ENCODE measurements at regions not wholly inside any gene's neighbourhood (a gene's known extent, or its start where the extent isn't known, plus 50 kb on each side); places are given as distances from the start of the nearest gene placed in this dataset.

DNA sequence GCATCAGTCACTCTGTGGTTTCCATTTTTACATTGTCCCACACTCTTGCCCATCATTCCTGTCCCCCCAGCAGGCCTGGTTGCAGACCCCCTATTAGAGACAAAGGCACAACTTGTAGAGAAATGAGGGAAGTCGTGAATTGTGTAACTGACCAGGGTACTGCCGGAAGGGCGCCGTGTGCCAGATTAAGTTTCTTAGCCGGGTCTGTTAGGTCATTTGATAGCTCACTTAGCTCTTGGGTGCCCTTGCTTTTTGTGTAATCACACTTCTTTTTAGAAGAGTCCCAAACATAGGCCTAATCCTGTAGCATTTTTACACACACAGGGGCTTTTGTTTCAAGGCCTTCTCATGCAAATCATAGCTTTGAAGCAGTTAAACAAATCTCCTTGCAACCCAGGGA, 87.2 kb downstream of the CTAGE1 start:
- no peak for DNase-seq (ENCODE audit: low spot score)

DNA sequence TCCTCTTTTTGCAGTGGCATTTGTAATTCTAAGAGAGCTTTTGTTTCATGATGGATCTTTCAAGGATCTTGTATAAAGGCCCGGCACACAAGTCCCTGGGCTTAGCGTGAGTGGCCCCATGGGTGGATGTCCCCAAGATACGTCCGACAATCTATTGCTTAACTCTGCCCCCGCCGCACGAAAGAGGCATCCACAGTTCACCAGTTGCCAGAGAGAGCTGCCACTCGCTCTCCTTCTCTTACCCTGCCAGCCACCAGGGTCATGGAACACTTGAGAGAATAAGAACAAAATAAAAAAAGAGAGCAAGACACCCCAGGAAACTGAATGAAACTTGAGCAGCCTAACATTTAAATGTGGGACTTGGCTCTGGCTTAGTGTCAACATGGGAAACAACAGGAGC, 92.3 kb downstream of the CTAGE1 start:
- no peak for DNase-seq (ENCODE audit: low spot score)

DNA sequence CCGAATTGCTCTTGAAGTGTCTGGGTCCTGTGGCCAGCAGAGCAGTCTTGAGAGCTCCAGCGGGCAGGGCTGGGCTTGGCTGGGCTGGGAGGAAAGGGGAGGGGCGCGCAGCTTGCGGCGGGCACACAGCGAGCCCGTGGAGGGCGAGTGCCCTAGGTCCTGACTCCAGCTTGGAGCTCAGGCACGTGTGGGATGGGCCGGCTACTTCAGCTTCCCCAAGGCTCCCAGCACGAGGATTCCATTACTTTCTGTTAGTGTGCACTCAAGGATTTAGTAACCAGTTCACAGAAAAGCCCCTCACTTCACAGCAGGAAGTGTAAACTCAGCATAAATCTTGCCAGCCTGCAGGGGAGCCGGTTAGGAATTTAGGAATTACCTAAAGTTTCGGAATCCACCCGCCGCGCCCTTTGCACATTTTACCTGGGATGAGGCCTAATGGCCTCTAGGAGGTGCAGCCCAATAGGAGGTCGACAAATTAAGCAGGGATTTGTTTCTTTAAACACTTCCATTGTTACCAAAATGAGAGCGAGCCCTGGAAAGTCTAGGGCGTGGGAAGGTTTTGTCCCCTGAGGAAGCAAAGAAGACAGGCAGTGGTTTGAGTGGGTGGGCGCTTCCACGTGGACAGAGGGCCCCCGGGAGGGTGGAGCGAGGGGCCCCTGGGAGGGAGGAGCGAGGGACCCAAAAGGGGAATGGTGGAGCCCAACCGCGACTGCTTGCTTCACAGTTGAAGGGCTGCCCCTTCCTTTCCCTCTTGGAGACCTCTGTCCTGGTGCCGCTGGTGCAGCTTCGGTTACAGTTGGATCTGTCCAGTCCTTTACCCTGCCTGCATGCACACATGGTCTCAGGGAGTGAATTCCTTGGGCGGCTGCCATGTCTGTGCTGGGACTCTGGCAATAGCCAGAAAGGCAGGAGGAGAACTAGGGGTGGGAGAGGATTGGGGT, 93.3 kb downstream of the CTAGE1 start:
- no peak for DNase-seq (ENCODE audit: low spot score)

DNA sequence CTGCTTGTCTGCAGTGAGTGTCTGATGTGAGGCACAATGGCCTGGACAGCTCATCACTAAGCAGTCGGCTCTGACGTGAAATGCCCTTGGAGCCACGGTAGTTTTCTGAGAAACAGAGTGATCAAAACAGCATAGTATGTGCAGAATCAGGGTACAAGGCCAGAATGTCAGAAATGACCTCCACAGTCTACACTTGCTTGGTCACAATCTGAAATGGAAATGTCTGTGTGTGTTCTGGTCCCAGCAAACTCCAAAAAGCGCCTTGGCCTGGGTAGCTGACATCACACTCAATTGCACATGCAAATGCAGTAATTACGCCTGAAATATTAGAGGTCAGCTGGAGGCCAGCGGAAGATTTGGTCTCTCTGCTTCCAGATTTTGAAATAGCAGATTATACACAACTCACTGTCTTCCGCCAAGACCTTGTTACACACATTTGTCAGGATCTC, 95.4 kb downstream of the CTAGE1 start:
- DNase-seq (ENCODE audit: low spot score), result no peak

DNA sequence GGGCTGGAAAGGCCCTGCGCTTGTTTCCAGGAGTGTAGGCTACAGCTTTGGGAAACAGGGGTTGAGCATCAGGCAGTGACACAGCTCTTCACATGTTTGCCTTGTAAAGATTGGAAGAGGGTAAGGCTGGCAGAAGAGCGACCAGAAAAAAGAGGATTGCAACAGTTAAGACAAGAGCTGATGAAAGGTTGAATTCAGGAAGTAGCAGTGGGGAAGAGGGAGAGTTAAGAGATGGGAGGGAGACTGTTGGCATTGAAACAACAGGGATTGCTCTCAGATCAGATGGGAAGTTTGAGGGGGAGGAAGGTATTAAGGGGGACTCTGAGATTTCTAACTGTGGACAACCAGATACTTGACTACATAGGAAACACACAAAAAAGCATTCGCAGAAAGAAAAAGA, 96.9 kb downstream of the CTAGE1 start:
- DNase-seq (ENCODE audit: low spot score), result no peak

DNA sequence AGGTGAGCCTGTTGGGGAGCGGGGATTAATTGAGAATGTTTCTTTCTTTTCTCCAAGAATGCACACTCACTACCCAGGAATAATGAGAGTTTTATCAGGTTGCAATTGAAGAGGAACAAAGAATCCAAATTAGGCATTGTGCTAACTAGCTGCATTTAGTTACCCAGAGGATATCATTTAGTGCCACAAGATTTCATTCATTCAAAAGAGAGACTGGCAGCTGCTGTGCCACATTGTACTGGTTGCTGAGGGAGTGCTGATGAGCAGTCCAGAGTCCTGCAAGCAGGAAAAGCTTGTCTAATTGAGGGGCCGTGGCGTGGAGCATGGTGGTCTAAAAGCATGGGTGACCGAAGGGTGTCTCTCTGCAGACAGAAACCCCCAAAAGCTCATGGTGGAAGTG, 97.6 kb downstream of the CTAGE1 start:
- no peak for DNase-seq (ENCODE audit: low spot score)

DNA sequence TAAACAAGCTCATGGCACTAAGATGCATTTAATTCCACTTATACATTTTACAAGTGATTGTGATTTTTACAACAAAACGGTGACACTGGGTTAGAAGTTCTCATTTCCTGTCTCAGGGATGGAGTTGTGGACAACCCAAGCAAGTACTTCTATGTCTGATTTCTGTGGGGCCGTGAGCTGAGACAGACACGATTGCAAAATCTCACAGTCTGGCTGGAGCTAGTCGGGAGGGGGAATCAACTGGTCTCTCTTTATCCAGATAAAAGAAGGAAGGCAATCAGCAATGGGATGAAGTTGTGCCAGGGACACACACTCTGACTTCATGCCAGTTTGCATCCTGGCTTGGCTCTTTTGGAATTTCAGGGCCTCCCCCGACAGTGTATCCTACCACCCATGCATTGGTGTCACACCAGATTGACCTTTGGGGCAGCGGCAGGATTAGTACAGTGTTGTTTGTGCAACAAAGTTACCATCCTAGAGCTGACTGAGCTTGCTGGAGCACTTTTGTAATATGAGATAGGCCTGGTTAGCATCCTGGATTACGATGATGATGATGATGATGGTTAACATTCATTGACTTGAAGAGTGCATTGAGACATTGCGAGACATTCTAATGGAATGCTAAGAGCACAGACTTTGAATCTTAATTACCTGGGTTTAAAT, 98.8 kb downstream of the CTAGE1 start:
- DNase-seq (ENCODE audit: low spot score), result no peak

DNA sequence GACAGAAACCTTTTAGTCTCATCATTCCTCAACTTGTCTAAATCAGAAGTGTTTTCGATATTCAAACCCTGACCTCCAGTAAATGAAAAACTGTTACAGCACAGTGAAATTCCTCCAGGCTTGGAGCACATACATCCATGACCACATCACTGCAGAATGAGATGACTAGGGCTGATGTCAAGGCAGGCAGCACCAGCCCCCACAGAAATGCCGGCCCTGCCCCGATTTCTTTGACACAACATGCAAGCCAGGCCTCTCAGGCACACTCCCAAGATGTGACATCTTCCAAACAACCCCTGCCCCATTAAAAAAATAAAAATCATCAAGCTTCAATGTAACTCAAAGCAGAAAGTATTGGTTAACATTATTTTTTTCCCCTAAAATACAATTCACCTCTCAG, 103.3 kb downstream of the CTAGE1 start:
- DNase-seq (ENCODE audit: low spot score), result no peak

DNA sequence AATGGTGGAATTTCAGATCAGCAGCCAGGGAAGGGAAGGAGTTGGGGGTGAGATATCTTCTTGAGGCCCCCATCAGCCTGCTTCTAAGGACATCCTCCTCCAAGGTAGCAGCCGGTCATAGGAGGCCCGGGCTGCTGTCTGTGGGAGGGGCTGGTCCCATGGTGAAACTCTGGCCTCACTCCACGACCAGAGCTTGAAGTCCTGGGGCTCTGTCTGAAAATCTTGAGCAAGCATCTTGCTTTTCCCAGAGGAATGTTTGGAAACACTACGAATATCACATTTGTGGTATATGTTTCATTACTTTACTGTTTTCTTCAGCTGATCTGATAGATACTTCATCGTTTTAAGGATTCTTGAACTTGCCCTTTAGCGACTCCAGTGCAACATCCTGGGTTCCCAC, 103.7 kb downstream of the CTAGE1 start:
- no peak for DNase-seq (ENCODE audit: low spot score)

DNA sequence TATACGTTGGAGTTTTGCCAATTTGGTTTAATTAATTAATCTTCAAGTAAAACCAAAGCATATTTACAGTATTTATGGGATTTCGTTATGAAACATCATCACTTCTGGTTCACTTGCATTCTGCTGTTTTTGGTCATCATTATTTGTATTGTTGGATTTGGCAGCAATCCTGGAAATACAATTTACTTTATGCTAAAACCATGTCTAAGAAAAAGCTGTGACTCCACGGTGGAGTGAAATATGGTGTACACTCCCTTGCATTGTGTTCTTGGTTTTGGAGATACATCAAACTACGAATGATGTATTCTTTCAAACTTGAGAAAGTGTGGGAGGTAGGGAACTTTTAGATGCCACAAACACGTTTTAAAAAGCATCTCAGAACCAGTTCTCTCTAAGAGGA, 106.4 kb downstream of the CTAGE1 start:
- no peak for DNase-seq (ENCODE audit: low spot score)

DNA sequence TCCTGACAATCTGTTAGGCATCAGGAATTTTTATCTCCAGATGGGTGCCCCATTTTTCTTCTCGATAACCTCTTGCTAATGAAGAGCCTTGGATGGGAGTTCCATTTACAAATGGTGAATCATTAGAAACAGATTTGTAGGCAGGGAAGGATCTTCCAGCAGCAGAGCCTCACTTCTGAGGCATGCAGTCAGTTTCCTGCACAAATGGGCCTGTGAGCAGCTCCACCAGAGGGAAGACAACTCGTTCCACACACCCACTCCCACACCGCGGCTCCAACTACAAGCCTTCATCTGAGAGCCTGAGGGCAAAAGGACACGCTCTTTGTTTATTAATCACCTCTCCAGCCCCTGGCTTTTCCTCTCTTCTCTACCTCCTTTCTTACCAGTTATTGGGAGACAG, 108.5 kb downstream of the CTAGE1 start:
- no peak for DNase-seq (ENCODE audit: low spot score)

DNA sequence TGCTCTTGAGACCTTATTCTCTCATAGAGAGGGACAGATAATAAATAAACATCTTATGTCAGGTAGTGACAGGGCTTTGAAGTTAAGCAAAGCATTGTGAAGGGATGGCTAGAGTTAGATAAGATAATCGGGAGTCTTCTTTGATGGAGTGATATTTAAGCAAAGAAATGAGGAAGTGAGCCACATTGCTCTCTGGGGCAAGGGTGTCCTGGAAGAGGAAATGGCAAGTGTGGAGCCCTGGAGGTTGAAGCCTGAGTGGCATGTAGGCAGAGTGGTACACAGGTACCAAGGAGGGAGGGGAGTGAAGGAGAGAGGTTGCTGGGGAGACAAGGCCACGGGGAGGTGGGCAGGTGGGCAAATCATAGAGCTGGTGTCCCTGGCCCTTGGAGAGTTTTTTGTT, 110.2 kb downstream of the CTAGE1 start:
- DNase-seq (ENCODE audit: low spot score), result no peak

DNA sequence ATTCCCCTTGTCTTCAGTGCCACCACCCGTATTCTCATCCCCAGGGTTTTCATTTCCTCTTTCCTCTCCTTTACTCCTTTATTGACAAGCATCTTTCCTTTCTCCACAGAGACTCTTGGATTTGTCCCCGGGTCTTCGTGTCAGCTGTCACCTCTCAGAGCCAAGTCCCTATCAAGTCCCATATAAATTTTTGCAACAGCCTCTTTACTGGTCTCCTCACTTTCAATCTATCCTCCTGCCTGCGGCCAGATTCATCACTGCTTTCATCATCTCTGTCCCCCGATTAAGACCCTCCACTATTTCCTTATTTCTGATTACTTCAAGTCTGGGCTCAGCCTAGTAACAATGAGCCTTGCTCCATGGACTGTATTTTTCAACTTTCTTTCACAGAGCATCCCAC, 113.8 kb downstream of the CTAGE1 start:
- no peak for DNase-seq (ENCODE audit: low spot score)

DNA sequence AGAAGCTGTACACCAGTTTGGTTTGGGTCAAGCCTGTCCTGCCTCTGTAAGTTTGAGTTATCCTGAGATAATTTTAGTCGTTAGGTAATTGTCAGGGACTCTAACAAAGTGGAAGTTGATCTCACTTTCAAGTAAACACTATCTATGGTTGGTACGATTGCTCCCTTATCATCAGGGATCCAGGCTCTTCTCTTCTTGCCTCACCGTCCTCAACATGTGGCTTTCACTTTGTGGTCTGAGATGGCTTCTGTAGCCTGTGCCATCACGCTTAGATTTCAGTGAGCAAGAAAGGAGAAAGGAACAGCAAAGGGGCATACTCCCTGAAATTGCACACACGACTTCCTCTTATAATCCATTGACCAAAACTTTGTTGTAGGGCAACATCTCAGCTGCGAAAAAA, 115.6 kb downstream of the CTAGE1 start:
- DNase-seq (ENCODE audit: low spot score), result no peak

DNA sequence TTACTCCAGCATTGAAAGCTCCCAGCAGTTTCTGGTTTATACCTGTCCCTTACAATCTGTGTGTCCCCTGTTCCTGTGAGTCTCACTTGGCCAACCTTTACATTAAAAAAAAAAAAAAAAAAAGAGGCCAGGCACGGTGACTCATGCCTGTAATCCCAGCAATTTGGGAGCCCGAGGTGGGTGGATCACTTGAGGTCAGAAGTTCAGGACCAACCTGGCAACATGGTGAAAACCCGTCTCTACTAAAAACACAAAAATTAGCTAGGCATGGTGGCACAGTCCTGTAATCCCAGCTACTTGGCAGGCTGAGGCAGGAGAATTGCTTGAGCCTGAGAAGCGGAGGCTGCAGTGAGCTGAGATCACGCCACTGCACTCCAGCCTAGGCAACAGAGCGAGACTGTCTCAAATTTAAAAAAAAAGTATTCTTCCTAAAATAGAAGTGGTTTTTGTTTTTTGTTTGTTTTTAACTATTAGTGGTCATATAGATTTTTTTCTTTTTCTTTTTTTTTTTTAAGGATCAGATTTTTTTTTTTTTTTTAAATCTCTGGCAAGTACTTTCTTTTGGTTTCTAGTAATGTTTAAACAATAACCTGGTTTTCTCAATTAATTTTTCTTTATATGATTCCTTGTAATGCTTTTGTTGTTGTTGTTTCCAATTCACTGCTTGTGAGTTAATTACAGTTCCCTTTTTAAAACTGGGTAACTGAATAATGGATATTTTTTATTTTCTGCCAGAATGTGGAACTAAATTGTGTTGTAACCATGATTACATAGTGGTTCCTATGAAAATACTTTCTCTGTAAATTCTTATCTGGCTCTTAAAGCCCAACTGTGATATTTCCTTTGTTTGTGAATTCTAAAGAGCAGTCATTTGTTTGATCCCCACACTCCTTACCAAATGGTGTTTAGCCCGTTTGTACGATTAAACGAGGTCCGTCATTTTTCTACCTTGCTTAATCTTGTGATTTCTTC, 116.8 kb downstream of the CTAGE1 start:
- no peak for DNase-seq (ENCODE audit: low spot score)

DNA sequence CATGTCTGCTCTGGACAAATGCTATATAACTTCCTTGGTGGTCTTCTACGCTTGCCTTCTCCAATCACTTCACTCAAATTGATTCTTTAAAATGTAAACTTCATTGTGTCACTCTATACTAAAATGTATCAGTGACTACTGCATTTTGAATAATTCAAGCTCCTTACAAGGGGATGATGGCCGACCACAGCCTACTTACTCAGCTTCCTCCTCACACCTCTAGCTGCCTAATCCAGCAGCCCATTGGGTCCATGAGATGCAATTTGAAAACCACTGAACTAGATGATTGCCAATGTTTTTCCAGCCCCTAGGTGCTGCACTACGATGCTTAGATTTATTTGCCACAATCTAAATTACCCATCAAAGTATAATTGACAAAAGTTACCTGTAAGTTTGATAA, 120.7 kb downstream of the CTAGE1 start:
- DNase-seq (ENCODE audit: low spot score), result no peak

DNA sequence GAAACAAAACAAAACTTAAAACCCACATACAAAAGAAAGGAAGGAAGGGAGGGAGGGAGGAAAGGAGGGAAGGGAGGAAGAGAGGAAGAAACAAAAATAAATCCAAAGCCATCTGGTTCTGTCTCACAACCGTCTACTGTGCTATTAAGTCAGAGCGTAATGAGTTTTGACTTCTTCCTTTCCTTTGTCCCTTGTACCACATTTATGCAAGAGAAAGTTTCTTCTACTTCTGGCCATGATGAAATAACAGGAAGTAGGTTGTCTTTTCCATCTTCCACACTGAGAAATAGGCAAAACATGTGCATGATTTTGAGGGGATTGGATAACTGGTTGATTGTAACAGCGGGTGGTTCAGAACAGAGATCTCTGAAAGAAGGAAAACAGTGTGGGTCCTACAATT, 121.4 kb downstream of the CTAGE1 start:
- DNase-seq (ENCODE audit: low spot score), result no peak

DNA sequence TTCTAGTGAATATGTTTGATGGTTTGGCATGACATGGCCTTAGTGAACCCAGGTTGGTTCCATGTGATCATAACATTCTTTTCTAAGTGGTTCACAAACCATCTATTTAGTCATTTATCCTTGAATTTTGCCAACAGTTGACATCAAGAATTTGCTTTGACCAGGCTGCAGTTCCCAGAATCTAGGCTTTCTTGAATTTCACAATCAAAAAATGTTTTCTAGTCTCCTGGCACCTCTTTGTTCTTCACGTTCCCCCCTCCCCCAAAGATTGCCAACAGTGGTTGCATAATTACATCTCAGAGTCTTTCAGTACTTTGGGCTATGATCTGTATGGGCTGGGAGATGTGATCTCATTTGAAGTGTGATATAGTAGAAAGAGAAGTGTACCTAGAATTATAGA, 124.0 kb downstream of the GATA6 start:
- no peak for DNase-seq (ENCODE audit: low spot score)

DNA sequence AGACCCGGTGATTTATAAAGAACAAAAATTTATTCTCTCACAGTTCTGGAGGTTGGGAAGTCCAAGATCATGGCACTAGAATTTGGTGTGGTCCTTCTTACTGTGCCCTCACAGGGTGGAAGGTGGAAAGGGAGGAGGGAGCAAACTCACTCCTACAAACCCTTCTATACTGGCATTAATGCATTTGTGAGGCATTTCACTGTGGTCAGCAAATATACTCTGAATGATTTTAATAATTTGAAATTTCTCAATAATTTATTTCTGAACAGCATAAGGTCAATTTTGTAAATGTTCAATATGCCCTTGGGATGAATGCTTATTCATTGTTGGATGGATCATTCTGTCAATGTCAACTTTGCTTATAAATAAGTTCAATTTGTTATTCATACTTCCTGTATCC, 120.6 kb downstream of the GATA6 start:
- DNase-seq (ENCODE audit: low spot score), result no peak

DNA sequence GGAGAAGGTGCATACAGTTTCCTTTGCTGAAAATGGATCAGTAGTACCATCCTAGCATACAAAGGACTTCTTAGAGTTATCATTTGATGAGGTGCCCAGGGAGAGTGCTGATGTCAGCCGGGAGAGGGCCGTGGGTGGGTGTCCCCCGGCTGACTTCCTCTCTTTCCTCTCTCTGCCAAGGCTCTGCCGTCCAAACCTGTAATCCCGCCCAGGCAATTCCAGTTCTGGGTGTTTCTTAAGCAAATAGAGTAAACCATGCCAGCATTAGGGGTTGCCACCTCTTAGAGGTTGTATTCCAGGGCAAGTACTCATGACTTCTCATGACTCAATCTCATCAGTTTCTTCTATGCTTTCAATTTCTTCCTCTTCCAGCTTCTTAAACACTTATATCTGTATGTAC, 117.2 kb downstream of the GATA6 start:
- DNase-seq (ENCODE audit: low spot score), result no peak

DNA sequence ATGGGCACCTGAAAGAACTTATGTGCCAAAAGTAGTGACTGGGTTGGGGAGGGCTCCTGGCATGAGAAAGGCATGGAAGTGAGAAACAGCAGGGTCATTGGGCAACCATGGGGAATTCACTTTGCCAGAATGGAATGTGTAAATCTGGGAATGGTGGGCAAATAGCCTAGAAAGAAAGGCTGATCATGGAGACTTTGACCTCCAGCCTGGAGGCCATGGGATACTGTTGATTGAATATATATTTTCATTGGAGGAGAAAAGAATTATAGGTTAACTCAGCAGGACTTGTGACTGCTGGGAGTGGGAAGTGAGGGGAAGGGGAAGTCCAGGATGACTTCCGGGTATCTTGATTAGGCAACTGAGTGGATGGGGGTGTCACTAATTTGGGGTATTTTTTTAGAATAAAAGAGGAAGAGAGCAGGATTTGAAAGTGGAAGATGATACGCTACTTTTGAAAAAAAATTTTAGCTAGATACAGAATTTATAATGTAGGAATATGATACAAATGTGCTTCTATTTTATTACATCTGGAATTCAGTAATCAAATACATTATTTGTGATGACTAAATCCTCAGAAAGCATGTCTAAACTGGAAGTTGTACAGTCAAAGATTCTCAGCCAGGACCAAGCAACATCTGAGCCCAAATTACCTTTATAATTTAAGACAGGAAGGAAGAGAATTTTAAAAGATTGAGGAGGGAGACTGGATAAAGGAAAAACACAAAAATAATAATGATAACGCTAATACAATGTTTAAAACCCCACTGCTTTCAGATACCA, 116.2 kb downstream of the GATA6 start:
- no peak for DNase-seq (ENCODE audit: low spot score)

All from D341Med (cell line).